ENCODE measurements at regions not wholly inside any gene's neighbourhood (a gene's known extent, or its start where the extent isn't known, plus 50 kb on each side); places are given as distances from the start of the nearest gene placed in this dataset.

GRCh38 chr12:112638420-112638819 is 153.1 kb upstream of the RPH3A start:
- TF ChIP-seq CTCF (IDR thresholded peaks at IDR 0.05) = no peak
- Histone ChIP-seq H3K4me1 (no peaks in the 10 kb centered on the region), H3K27me3 (ENCODE audit: insufficient read depth in 3 of 3, low read length in 2 of 3) (peaks cover 0 to 2% (median 0%) of the 10 kb centered on the region in 3 donors), H3K36me3 (ENCODE audit: insufficient read depth in 1 of 2, low read depth in 1 of 2) (no peaks in the 10 kb centered on the region), H3K4me3 (no peak overlapping the region), H3K9me3 (no peaks in the 10 kb centered on the region), H3K27ac (no peak overlapping the region)
- DNase-seq = no peak
- intact Hi-C loops (cut with DNase I) = no loop called here
- no peak for ATAC-seq
- 78 to 89% (median 83%) methylated on average over 2 of the region's 2 CpGs for WGBS, 3 donors

GRCh38 chr12:112645586-112645985 is 146.0 kb upstream of the RPH3A start:
- intact Hi-C loops (cut with DNase I) = no loop called here
- Histone ChIP-seq H3K36me3 (ENCODE audit: insufficient read depth in 1 of 2, low read depth in 1 of 2) (no peaks in the 10 kb centered on the region), H3K9me3 (no peaks in the 10 kb centered on the region), H3K4me1 (no peaks in the 10 kb centered on the region), H3K4me3 (no peak overlapping the region), H3K27ac (no peak overlapping the region), H3K27me3 (ENCODE audit: insufficient read depth in 3 of 3, low read length in 2 of 3) (no peaks in the 10 kb centered on the region)
- no peak for TF ChIP-seq CTCF (IDR thresholded peaks at IDR 0.05)
- no peak for DNase-seq
- ATAC-seq = no peak
- 49 to 61% (median 49%) methylated on average over 7 of the region's 7 CpGs for WGBS, 3 donors

- H3K27ac ChIP-seq = no peak overlapping the region
- H3K27me3 ChIP-seq (ENCODE audit: insufficient read depth in 3 of 3, low read length in 2 of 3) = no peaks in the 10 kb centered on the region
- WGBS, 3 donors = 66 to 80% (median 76%) methylated on average over 3 of the region's 3 CpGs
- intact Hi-C loops (cut with DNase I) = no loop called here
- no peaks in the 10 kb centered on the region for H3K9me3 ChIP-seq
- no peaks in the 10 kb centered on the region for H3K36me3 ChIP-seq (ENCODE audit: insufficient read depth in 1 of 2, low read depth in 1 of 2)
- no peak overlapping the region for H3K4me3 ChIP-seq
- no peaks in the 10 kb centered on the region for H3K4me1 ChIP-seq
- no peak for TF ChIP-seq CTCF (IDR thresholded peaks at IDR 0.05)
- DNase-seq = no peak
- no peak for ATAC-seq
Measured at GRCh38 chr12:112656141-112656540, 135.4 kb upstream of the RPH3A start.

GRCh38 chr12:112664569-112664968 is 127.0 kb upstream of the RPH3A start:
- no peak for ATAC-seq
- intact Hi-C loops (cut with DNase I) = no loop called here
- no peak overlapping the region for H3K27ac ChIP-seq
- peaks cover 0 to 2% (median 0%) of the 10 kb centered on the region in 3 donors for H3K27me3 ChIP-seq (ENCODE audit: insufficient read depth in 3 of 3, low read length in 2 of 3)
- H3K4me1 ChIP-seq = no peaks in the 10 kb centered on the region
- DNase-seq = no peak
- no peaks in the 10 kb centered on the region for H3K9me3 ChIP-seq
- no peak for TF ChIP-seq CTCF (IDR thresholded peaks at IDR 0.05)
- no peak overlapping the region for H3K4me3 ChIP-seq
- no peaks in the 10 kb centered on the region for H3K36me3 ChIP-seq (ENCODE audit: insufficient read depth in 1 of 2, low read depth in 1 of 2)
- WGBS, 3 donors = 25 to 28% (median 28%) methylated on average over 8 of the region's 8 CpGs

- no peak for DNase-seq
- Histone ChIP-seq H3K4me3 (no peak overlapping the region), H3K4me1 (no peaks in the 10 kb centered on the region), H3K9me3 (no peaks in the 10 kb centered on the region), H3K27ac (no peak overlapping the region), H3K36me3 (ENCODE audit: insufficient read depth in 1 of 2, low read depth in 1 of 2) (no peaks in the 10 kb centered on the region), H3K27me3 (ENCODE audit: insufficient read depth in 3 of 3, low read length in 2 of 3) (peaks cover 0 to 2% (median 0%) of the 10 kb centered on the region in 3 donors)
- ATAC-seq = no peak
- intact Hi-C loops (cut with DNase I) = no loop called here
- 41 to 47% (median 42%) methylated on average over 2 of the region's 2 CpGs for WGBS, 3 donors
- no peak for TF ChIP-seq CTCF (IDR thresholded peaks at IDR 0.05)
Measured at GRCh38 chr12:112665958-112666357, 125.6 kb upstream of the RPH3A start.

Measured in psoas muscle (tissue), 7 donors.